Colonic mucosa (tissue), 4 donors: ENCODE measurements at regions not wholly inside any gene's neighbourhood (a gene's known extent, or its start where the extent isn't known, plus 50 kb on each side); places are given as distances from the start of the nearest gene placed in this dataset.

Source experiments
- DNase-seq: peaks from one replicate; pipeline ENCODE4 v3.0.0-alpha.2; 2020
- H3K27ac ChIP-seq: fragments of 200-600 bp; one replicate; pipeline ENCODE4 v1.8.0; 2021
- H3K27me3 ChIP-seq: fragments of 200-600 bp; one replicate; pipeline ENCODE4 v1.8.0; 2021
- H3K36me3 ChIP-seq: fragments of 200-600 bp; one replicate; pipeline ENCODE4 v1.8.0; 2021
- H3K4me1 ChIP-seq: fragments of 200-600 bp; one replicate; pipeline ENCODE4 v1.8.0; 2021; ENCODE audit warnings: mild to moderate bottlenecking
- H3K4me3 ChIP-seq: fragments of 200-600 bp; one replicate; pipeline ENCODE4 v1.8.0; 2021
- H3K9ac ChIP-seq, 2 donors: one replicate each; pipeline ENCODE4 v1.7.0; 2013; ENCODE audit warnings: control low read depth in 2 of 2, low read depth in 2 of 2, low read length in 2 of 2
- H3K9me3 ChIP-seq: fragments of 200-600 bp; one replicate; pipeline ENCODE4 v1.8.0; 2021
- CTCF ChIP-seq: fragments of 200-600 bp; IDR thresholded peaks from one replicate; pipeline ENCODE4 v1.8.0; 2022; ENCODE audit warnings: antibody characterized with exemption, mild to moderate bottlenecking
- intact Hi-C: fragments of 100-400 bp; cut with DNase I; formaldehyde crosslinking; loops from one replicate; pipeline ENCODE4 v1.14.1; 2022
- donor health status: healthy.
- donor health status: DM: no; HTN: no; CAD: no.
- donor health status: DM: no; HTN: no; CAD: no.

DNA sequence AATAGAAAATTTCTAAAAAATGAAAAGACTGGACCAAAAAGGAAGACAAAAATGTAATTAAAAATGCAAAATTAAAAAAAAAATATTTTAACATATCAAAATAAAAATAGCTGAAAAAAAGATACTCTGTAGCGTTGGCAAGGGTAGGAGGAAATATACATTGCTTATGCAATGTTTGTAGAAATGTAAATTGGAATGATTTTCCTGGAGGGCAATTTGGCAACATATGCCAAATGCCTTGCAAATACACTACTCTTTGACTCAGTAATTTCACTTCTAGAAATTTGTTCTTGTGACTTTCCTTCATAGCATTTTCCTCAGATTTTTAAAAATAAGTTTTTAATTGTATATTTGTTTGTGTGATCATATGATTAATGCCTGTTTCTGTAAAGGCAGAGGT lies 296.6 kb downstream of the ZNF621 start:
- no peak for TF ChIP-seq CTCF
- Histone ChIP-seq H3K36me3 (no peaks in the 10 kb centered on the region), H3K27me3 (no peaks in the 10 kb centered on the region), H3K4me3 (no peak overlapping the region), H3K4me1 (no peaks in the 10 kb centered on the region), H3K9me3 (no peaks in the 10 kb centered on the region), H3K9ac (no peak overlapping the region), H3K27ac (no peak overlapping the region)
- intact Hi-C loops = no loop called here
- DNase-seq = no peak

- H3K27ac ChIP-seq = no peak overlapping the region
- H3K36me3 ChIP-seq = no peaks in the 10 kb centered on the region
- no peak for TF ChIP-seq CTCF
- H3K4me1 ChIP-seq = no peaks in the 10 kb centered on the region
- no peak overlapping the region for H3K4me3 ChIP-seq
- intact Hi-C loops = no loop called here
- H3K9me3 ChIP-seq = no peaks in the 10 kb centered on the region
- no peaks in the 10 kb centered on the region for H3K27me3 ChIP-seq
- no peak for DNase-seq
- no peak overlapping the region for H3K9ac ChIP-seq
Observed at GRCh38 chr3:40827226-40827625, 302.5 kb downstream of the ZNF621 start.

GRCh38 chr3:40827942-40828688 lies 303.4 kb downstream of the ZNF621 start:
- H3K36me3 ChIP-seq = no peaks in the 10 kb centered on the region
- H3K27me3 ChIP-seq = no peaks in the 10 kb centered on the region
- H3K9ac ChIP-seq = no peak overlapping the region
- no peak overlapping the region for H3K27ac ChIP-seq
- H3K4me1 ChIP-seq = no peaks in the 10 kb centered on the region
- no peak for TF ChIP-seq CTCF
- H3K9me3 ChIP-seq = no peaks in the 10 kb centered on the region
- intact Hi-C loops = no loop called here
- peak; percentile 25 for DNase-seq
- no peak overlapping the region for H3K4me3 ChIP-seq

DNA sequence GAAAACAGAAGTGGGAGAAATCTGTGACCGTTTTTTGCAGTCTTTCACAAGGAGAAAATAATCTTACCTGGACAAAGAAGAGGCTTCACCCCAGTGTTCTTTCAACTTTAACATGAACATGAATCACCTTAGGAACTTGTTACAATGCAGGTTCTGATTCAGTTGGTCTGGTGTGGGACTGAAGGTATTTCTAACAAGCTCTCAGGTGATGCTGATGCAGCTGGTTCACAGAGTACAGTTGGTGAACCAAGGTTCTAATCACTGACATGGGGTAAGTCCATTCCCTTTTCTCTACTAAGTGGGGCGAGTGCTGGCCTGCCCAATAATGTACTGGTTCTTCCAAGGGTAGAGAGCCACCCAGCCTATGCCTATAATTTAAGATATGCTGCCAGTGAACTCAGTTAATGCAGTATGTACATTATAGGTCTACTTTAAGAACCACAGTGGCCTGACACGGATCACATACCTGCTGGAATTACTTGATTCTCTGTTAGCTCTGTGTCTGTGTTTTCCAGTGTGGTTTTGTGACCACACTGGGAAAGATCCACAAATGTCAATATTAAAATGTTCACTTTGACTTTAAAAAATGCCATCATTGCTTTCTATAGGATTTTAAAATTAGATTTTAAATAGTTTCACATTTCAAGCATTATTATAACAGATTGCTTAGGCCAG lies 304.1 kb downstream of the ZNF621 start:
- Histone ChIP-seq H3K4me3 (no peak overlapping the region), H3K9ac (no peak overlapping the region), H3K9me3 (no peaks in the 10 kb centered on the region), H3K27me3 (no peaks in the 10 kb centered on the region), H3K4me1 (no peaks in the 10 kb centered on the region), H3K27ac (no peak overlapping the region), H3K36me3 (no peaks in the 10 kb centered on the region)
- no peak for DNase-seq
- intact Hi-C loops = no loop called here
- no peak for TF ChIP-seq CTCF

DNA sequence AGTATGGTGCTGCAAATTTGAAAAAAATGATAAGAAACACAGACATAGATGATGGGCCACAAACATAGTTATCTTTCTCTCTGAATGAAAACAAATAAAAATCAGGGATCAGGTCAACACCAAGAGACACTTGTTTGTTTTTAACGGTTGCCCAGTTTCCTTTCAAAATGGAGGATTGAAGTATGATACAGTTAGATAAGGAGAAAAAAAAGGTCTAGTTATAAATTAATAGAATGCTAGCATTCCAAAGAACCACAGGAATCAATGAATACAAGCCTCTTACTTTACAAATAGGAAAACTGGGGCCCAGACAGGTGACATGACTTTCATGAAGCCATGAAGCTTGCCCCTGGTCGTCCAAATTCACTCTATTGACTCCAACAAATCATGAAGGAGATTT lies 305.1 kb downstream of the ZNF621 start:
- H3K27ac ChIP-seq = no peak overlapping the region
- no peak overlapping the region for H3K9ac ChIP-seq
- no peak overlapping the region for H3K4me3 ChIP-seq
- H3K4me1 ChIP-seq = no peaks in the 10 kb centered on the region
- no peaks in the 10 kb centered on the region for H3K36me3 ChIP-seq
- intact Hi-C loops = no loop called here
- no peak for DNase-seq
- no peak for TF ChIP-seq CTCF
- H3K9me3 ChIP-seq = no peaks in the 10 kb centered on the region
- no peaks in the 10 kb centered on the region for H3K27me3 ChIP-seq
